GM21390 (cell line): ENCODE measurements at regions not wholly inside any gene's neighbourhood (a gene's known extent, or its start where the extent isn't known, plus 50 kb on each side); places are given as distances from the start of the nearest gene placed in this dataset.

Source experiments
- ATAC-seq: cut with Tn5 transposase; IDR thresholded peaks from one replicate; pipeline ENCODE4 v1.9.1; 2021; ENCODE audit not compliant: unreplicated experiment

GRCh38 chr2:8270699-8271098, 411.2 kb upstream of the ID2 start:
- ATAC-seq: no peak

- ATAC-seq: no peak
These were observed 410.4 kb upstream of the ID2 start for GRCh38 chr2:8271461-8271860.

GRCh38 chr2:8276026-8276425, 405.8 kb upstream of the ID2 start:
- no peak for ATAC-seq

GRCh38 chr2:8277921-8278571, 403.8 kb upstream of the ID2 start:
- peak; percentile 76 for ATAC-seq

- peak; percentile 15 for ATAC-seq
These were observed 403.0 kb upstream of the ID2 start for GRCh38 chr2:8278709-8279354.

- no peak for ATAC-seq
These were observed 402.4 kb upstream of the ID2 start for GRCh38 chr2:8279506-8279905.

- no peak for ATAC-seq
These were observed 400.6 kb upstream of the ID2 start for GRCh38 chr2:8281234-8281633.

GRCh38 chr2:8281950-8282857, 399.7 kb upstream of the ID2 start:
- ATAC-seq: no peak

GRCh38 chr2:8282858-8283252, 399.0 kb upstream of the ID2 start:
- ATAC-seq: no peak

GRCh38 chr2:8285081-8285480, 396.8 kb upstream of the ID2 start:
- no peak for ATAC-seq

- no peak for ATAC-seq
These were observed 396.0 kb upstream of the ID2 start for GRCh38 chr2:8285898-8286297.

- ATAC-seq: no peak
These were observed 393.6 kb upstream of the ID2 start for GRCh38 chr2:8288206-8288605.

- ATAC-seq: no peak
These were observed 392.7 kb upstream of the ID2 start for GRCh38 chr2:8289111-8289510.

GRCh38 chr2:8290771-8291352, 391.0 kb upstream of the ID2 start:
- no peak for ATAC-seq

- no peak for ATAC-seq
These were observed 385.6 kb upstream of the ID2 start for GRCh38 chr2:8296306-8296705.

GRCh38 chr2:8297376-8298231, 384.3 kb upstream of the ID2 start:
- ATAC-seq: no peak

GRCh38 chr2:8298783-8299182, 383.1 kb upstream of the ID2 start:
- no peak for ATAC-seq

GRCh38 chr2:8300216-8300615, 381.6 kb upstream of the ID2 start:
- ATAC-seq: no peak

GRCh38 chr2:8300905-8301304, 381.0 kb upstream of the ID2 start:
- ATAC-seq: no peak

GRCh38 chr2:8303322-8303832, 378.5 kb upstream of the ID2 start:
- peak; percentile 71 for ATAC-seq
